ENCODE measurements at regions not wholly inside any gene's neighbourhood (a gene's known extent, or its start where the extent isn't known, plus 50 kb on each side); places are given as distances from the start of the nearest gene placed in this dataset.

DNA sequence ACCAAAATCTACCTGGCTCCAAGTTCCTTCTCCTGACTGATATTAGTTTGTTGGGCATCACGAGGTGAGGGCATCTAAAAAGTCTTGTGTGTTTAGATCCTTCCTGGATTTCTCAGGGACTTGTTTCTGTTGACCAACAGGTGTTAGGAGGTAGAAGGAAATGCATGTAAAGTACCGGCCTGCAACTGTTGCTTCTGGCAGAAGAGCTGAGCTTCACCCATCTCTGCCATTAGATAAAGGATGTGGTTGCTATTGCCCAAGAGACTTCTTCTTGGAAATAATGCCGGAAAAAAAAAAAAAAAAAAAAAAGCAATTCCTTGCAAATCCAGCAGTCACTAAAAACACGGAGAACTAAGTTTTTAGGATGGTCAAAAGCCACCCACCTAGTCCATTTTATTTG, 303.1 kb downstream of the CDH26 start:
- intact Hi-C loops (cut with DNase I) = no loop called here
- no peaks in the 10 kb centered on the region for H3K9me3 ChIP-seq (ENCODE audit: control insufficient read depth in 2 of 3, insufficient read depth in 1 of 3, low read length in 3 of 3)
- FAIRE-seq (no peak), DNase-seq (no peak)
- H3K36me3 ChIP-seq (ENCODE audit: control insufficient read depth in 2 of 3, insufficient read depth in 3 of 3, low read length in 3 of 3) = no peaks in the 10 kb centered on the region
- H3K4me1 ChIP-seq (ENCODE audit: control insufficient read depth in 2 of 3, insufficient read depth in 2 of 3, low read depth in 1 of 3, low read length in 3 of 3) = no peaks in the 10 kb centered on the region
- H3K27ac ChIP-seq (ENCODE audit: low read depth in 2 of 2, low read length in 2 of 2) = no peak overlapping the region
- TF ChIP-seq, protein P1, sequence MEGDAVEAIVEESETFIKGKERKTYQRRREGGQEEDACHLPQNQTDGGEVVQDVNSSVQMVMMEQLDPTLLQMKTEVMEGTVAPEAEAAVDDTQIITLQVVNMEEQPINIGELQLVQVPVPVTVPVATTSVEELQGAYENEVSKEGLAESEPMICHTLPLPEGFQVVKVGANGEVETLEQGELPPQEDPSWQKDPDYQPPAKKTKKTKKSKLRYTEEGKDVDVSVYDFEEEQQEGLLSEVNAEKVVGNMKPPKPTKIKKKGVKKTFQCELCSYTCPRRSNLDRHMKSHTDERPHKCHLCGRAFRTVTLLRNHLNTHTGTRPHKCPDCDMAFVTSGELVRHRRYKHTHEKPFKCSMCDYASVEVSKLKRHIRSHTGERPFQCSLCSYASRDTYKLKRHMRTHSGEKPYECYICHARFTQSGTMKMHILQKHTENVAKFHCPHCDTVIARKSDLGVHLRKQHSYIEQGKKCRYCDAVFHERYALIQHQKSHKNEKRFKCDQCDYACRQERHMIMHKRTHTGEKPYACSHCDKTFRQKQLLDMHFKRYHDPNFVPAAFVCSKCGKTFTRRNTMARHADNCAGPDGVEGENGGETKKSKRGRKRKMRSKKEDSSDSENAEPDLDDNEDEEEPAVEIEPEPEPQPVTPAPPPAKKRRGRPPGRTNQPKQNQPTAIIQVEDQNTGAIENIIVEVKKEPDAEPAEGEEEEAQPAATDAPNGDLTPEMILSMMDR (IDR thresholded peaks at IDR 0.05; ENCODE audit: borderline replicate concordance, extremely low read depth, insufficient read depth) = no peak
- no peak overlapping the region for H3K4me3 ChIP-seq (ENCODE audit: low read length in 3 of 3)
- no peak overlapping the region for H3K9ac ChIP-seq (ENCODE audit: low read length in 3 of 3)
- H3K27me3 ChIP-seq (ENCODE audit: control insufficient read depth, insufficient read depth, low read length) = no peaks in the 10 kb centered on the region

DNA sequence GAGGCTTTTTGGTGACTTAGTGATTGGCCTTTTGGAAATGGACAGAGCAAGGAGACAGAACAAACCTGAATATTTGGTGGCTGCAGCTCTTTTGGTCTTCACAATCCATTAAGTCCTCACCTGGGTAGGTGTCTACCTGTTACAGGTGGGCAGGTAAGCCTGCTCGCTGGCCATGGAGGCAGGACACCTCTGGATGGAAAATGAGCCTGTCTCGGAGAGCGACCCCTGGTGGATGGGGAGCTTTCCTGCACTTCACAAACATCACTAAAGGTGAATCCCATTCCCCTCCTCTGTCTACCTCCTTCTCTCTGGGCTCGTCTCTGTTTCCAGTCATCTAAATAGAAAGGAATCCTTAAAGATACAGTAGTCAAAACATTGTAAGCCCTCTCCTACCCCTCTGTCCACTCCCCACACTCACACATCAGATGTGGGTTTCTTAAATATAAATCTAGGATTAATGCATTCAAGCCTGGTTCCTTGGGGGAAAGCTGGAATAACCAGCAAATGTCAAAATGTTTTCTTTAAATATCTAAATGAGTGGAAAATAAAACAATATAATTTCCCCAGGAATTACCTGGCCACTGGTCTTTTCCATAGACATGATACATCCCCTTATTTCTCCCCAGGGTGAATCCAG, 304.9 kb downstream of the CDH26 start:
- Histone ChIP-seq H3K9me3 (ENCODE audit: control insufficient read depth in 2 of 3, insufficient read depth in 1 of 3, low read length in 3 of 3) (no peaks in the 10 kb centered on the region), H3K27me3 (ENCODE audit: control insufficient read depth, insufficient read depth, low read length) (no peaks in the 10 kb centered on the region), H3K27ac (ENCODE audit: low read depth in 2 of 2, low read length in 2 of 2) (no peak overlapping the region), H3K4me1 (ENCODE audit: control insufficient read depth in 2 of 3, insufficient read depth in 2 of 3, low read depth in 1 of 3, low read length in 3 of 3) (no peaks in the 10 kb centered on the region), H3K9ac (ENCODE audit: low read length in 3 of 3) (no peak overlapping the region), H3K4me3 (ENCODE audit: low read length in 3 of 3) (no peak overlapping the region), H3K36me3 (ENCODE audit: control insufficient read depth in 2 of 3, insufficient read depth in 3 of 3, low read length in 3 of 3) (no peaks in the 10 kb centered on the region)
- FAIRE-seq = no peak
- TF ChIP-seq, protein P1 (IDR thresholded peaks at IDR 0.05; ENCODE audit: borderline replicate concordance, extremely low read depth, insufficient read depth) = peak; percentile 37
- no peak for DNase-seq
- intact Hi-C loops (cut with DNase I) = no loop called here

DNA sequence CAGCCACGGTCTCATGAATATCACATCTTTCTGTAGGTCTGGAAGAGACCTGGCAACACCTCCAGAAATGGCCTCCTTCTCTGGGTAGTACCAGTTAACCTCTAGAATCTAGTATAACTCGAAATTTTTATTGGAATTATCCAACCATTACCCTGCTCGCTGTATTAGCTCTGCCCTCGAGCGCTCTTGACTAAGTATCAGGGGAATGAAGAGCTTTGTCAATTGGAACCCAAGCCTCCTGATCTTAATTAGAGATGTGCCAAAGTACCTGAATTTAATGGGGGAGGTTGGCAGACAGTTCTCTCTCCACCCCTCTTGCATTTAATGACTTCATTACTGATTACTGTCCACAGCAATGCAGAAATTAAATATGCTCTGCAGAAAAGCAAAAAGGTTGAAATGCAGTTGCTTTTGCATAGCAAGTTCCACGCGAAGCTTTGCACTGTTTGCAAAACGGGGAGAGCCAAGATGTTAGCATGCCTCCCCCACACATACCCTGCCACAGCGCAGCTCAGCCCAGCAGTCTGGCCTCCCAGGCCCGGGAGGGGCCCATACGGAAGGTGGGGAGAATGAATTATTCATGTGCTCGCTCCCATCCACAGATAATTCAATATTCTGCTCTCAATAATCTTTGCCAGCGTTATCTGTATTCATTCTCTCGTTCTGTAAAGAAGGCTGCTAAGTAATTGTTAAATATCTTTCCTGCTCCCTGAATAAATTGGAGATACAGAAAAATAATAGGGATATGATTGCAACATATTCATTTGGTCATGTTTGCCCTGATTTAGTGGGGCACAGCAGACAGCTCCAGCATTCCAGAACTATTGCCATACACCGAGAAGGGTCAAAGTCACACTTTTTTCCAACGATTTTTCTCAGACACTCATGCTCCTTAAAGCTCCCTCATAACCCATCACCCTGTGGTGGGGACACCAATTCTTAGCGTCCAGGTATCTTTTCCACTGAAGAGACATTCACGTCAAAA, 305.8 kb downstream of the CDH26 start:
- Histone ChIP-seq H3K4me3 (ENCODE audit: low read length in 3 of 3) (no peak overlapping the region), H3K4me1 (ENCODE audit: control insufficient read depth in 2 of 3, insufficient read depth in 2 of 3, low read depth in 1 of 3, low read length in 3 of 3) (no peaks in the 10 kb centered on the region), H3K27me3 (ENCODE audit: control insufficient read depth, insufficient read depth, low read length) (no peaks in the 10 kb centered on the region), H3K9me3 (ENCODE audit: control insufficient read depth in 2 of 3, insufficient read depth in 1 of 3, low read length in 3 of 3) (no peaks in the 10 kb centered on the region), H3K36me3 (ENCODE audit: control insufficient read depth in 2 of 3, insufficient read depth in 3 of 3, low read length in 3 of 3) (no peaks in the 10 kb centered on the region), H3K27ac (ENCODE audit: low read depth in 2 of 2, low read length in 2 of 2) (no peak overlapping the region), H3K9ac (ENCODE audit: low read length in 3 of 3) (no peak overlapping the region)
- intact Hi-C loops (cut with DNase I) = no loop called here
- peak in 1 of 5 donors; percentile 10 for DNase-seq
- TF ChIP-seq, protein P1 (IDR thresholded peaks at IDR 0.05; ENCODE audit: borderline replicate concordance, extremely low read depth, insufficient read depth) = no peak
- FAIRE-seq = no peak

Measured in kidney (tissue), 13 donors.